ENCODE measurements at regions not wholly inside any gene's neighbourhood (a gene's known extent, or its start where the extent isn't known, plus 50 kb on each side); places are given as distances from the start of the nearest gene placed in this dataset.

DNA sequence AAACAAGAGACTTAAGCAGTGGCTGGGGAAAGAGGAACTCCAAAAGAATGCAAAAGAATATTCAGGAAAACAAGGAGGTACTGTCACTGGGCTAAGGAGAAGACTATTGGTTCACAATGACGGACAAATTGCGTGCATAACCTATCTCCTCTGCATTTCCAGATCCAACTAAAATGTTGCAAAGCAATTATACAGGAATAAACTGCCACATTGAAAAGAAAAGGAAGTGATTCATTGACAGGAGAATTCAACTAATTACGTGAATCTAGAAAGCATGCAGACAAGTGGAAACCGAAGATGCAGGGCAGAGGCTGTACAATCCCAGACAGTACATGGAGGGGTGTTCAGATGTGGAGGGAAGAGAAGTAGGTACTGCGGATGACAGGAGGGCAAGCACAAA, 152.8 kb upstream of the RIPOR2 start:
- TF ChIP-seq POLR2A (IDR thresholded peaks at IDR 0.05), result no peak
- TF ChIP-seq, protein P1, sequence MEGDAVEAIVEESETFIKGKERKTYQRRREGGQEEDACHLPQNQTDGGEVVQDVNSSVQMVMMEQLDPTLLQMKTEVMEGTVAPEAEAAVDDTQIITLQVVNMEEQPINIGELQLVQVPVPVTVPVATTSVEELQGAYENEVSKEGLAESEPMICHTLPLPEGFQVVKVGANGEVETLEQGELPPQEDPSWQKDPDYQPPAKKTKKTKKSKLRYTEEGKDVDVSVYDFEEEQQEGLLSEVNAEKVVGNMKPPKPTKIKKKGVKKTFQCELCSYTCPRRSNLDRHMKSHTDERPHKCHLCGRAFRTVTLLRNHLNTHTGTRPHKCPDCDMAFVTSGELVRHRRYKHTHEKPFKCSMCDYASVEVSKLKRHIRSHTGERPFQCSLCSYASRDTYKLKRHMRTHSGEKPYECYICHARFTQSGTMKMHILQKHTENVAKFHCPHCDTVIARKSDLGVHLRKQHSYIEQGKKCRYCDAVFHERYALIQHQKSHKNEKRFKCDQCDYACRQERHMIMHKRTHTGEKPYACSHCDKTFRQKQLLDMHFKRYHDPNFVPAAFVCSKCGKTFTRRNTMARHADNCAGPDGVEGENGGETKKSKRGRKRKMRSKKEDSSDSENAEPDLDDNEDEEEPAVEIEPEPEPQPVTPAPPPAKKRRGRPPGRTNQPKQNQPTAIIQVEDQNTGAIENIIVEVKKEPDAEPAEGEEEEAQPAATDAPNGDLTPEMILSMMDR (IDR thresholded peaks at IDR 0.05), result no peak

Data from lower leg skin (tissue), 3 donors.